Fibroblast of mammary gland (primary cell): ENCODE measurements at regions not wholly inside any gene's neighbourhood (a gene's known extent, or its start where the extent isn't known, plus 50 kb on each side); places are given as distances from the start of the nearest gene placed in this dataset.

Source experiments
- DNase-seq: peaks from one replicate; pipeline ENCODE4 v3.0.0-alpha.2; 2010; ENCODE audit warnings: low read depth
- H3K4me3 ChIP-seq: 2 replicates; pipeline ENCODE4 v1.5.1; 2011; ENCODE audit warnings: low read depth, mild to moderate bottlenecking, low read length, moderate library complexity; ENCODE audit not compliant: control insufficient read depth
- CTCF ChIP-seq: conservative IDR thresholded peaks from 2 replicates; pipeline ENCODE4 v1.5.1; 2011; ENCODE audit warnings: low read depth, low read length, inconsistent platforms; ENCODE audit not compliant: control insufficient read depth, insufficient read depth

- peak; percentile 58 for DNase-seq
- H3K4me3 ChIP-seq, result no peak overlapping the region
Measured at GRCh38 chr11:45371251-45372115, 85.3 kb upstream of the SYT13 start.

GRCh38 chr11:45369313-45369712, 83.2 kb upstream of the SYT13 start:
- TF ChIP-seq CTCF, result no peak
- DNase-seq, result no peak
- H3K4me3 ChIP-seq, result no peak overlapping the region

More at GRCh38 chr11:45371251-45372115, 85.3 kb upstream of the SYT13 start:
- peak; percentile 95 for TF ChIP-seq CTCF

- TF ChIP-seq CTCF, result no peak
- no peak overlapping the region for H3K4me3 ChIP-seq
- DNase-seq, result no peak
Measured at GRCh38 chr11:45368697-45369096, 82.6 kb upstream of the SYT13 start.

GRCh38 chr11:45366619-45367190, 80.6 kb upstream of the SYT13 start:
- DNase-seq, result no peak
- no peak for TF ChIP-seq CTCF
- H3K4me3 ChIP-seq, result no peak overlapping the region

- H3K4me3 ChIP-seq, result no peak overlapping the region
- no peak for DNase-seq
- no peak for TF ChIP-seq CTCF
Measured at GRCh38 chr11:45365961-45366618, 79.9 kb upstream of the SYT13 start.

- H3K4me3 ChIP-seq, result no peak overlapping the region
- no peak for DNase-seq
- no peak for TF ChIP-seq CTCF
Measured at GRCh38 chr11:45362636-45363035, 76.5 kb upstream of the SYT13 start.
